GM18507 (cell line): ENCODE measurements at regions not wholly inside any gene's neighbourhood (a gene's known extent, or its start where the extent isn't known, plus 50 kb on each side); places are given as distances from the start of the nearest gene placed in this dataset.
"Not testable (repeated sequence)": the region's sequence is repeated elsewhere in the genome, so short reads cannot be mapped to it uniquely, and the experiment has no call there.

Experiments
- DNase-seq: peaks from one replicate; pipeline ENCODE4 v3.0.0; 2011; ENCODE audit warnings: low read depth; ENCODE audit not compliant: insufficient read length; ENCODE audit errors: extremely low spot score
- FAIRE-seq: peaks from 2 replicates; lab custom pipeline; 2011; peaks lifted over from hg19 to GRCh38; lab: Jason Lieb, UNC

DNA sequence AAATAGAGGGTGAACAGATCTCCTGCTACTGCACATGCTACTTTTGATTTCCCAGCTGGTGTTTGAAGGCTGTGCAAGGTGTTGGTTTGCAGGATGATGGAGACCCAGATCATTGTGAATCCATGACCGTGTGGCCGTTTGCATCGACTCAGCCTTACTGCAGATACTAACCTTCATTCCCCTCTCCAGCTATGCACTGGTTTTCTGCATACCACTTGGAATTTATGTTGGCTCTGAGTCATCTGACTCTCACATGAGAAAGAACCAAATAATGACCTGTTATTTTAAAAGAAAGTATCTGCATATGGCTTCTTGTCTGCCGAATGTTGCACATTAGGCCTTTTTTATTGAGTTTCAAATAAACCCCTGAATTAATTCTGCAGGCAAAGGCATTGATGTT is 144.9 kb upstream of the PRKX start:
- FAIRE-seq, DNase-seq: not testable (repeated sequence)

GRCh38 chrX:3843522-3844145 is 130.2 kb upstream of the PRKX start:
- DNase-seq, FAIRE-seq: not testable (repeated sequence)

DNA sequence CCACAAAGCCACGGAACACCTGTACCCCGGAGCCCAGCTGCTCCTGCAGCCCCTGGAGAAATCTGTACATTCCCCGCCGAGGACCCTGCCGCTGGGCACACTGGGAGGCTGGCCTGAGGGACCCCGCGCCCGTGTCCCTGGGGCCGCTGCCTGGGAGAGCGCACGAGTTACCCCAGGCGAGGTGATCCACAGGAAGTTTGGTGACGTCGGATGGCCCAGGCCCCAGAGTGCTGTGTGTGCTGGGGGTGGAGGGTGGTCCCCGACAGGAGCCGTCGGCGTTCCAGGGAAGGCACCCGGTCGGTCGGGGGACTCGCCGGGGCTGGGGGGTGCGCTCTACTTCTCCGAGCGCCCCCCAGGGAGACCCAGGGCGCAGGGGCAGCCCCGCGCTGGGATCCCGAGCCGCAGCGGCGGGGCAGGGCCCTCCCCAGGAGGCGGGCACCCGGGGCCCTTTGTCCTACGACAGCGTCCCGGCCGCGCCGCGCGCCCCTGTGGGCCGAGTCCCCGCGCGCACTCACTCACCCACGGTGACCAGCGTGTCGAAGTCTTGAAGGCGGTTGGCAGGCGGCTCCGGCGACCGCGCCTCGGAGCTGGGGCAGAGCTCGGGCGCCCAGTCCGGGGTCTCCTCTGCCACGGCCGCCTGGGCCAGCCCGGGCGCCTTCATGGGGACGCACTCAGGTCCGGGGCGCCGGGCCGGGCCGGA is 129.5 kb upstream of the PRKX start:
- not testable (repeated sequence) for DNase-seq, FAIRE-seq

DNA sequence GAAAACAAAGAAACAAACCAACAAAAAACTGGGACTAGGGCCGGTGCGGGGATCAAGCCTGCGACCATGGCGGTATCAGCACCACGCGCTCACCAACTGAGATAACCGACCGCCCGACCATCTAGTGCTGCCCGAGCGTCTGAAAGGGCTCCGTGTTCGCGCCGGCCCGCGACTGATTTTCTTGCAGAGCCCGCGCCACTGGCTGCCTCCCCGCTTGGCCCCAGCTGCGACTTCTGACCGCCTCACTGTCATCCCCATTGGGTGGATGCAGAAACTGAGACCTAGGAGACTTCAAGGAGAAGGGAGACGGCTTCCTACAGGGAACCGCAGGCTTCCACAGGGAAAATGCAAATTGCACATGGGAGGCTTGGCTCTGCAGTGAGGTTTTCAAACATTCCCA is 125.3 kb upstream of the PRKX start:
- DNase-seq, FAIRE-seq: not testable (repeated sequence)

DNA sequence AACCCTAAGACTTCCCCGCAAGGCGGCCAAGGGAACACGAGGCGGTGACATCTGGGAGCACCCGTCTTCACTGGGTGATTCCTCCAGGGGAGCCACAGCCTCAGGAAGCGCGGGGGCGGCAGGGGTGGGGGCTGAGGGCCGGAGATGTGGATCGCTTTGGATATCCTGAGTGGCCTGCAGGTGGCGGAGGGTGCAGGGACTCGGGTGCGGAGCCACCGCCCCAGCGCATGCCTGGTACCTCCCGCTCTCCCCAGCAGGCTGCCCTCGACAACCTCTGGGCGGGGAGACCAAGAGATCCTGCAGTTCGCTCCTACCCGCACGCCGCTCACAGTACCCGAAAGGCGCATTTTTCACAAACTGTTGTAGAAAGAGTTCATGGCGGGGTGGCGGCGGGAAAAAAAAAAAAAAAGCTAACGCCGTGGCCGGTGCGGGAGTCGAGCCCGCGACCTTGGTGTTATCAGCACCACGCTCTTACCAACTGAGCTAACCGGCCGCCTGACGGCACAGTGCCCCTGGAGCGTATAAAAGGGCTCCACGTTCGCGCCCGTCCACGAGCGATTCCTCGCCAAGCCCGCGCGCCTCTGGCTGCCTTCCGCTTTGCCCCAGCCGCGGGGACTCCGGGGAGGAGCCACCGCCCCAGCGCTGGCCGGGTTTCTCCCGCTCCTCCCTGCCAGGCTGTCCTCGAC is 124.7 kb upstream of the PRKX start:
- DNase-seq, FAIRE-seq: not testable (repeated sequence)

GRCh38 chrX:3837211-3837610 is 123.8 kb upstream of the PRKX start:
- DNase-seq, FAIRE-seq: not testable (repeated sequence)

- not testable (repeated sequence) for DNase-seq, FAIRE-seq
Measured at GRCh38 chrX:3833761-3834542, 120.5 kb upstream of the PRKX start.

- not testable (repeated sequence) for DNase-seq, FAIRE-seq
Measured at GRCh38 chrX:3830020-3830419, 116.6 kb upstream of the PRKX start.

DNA sequence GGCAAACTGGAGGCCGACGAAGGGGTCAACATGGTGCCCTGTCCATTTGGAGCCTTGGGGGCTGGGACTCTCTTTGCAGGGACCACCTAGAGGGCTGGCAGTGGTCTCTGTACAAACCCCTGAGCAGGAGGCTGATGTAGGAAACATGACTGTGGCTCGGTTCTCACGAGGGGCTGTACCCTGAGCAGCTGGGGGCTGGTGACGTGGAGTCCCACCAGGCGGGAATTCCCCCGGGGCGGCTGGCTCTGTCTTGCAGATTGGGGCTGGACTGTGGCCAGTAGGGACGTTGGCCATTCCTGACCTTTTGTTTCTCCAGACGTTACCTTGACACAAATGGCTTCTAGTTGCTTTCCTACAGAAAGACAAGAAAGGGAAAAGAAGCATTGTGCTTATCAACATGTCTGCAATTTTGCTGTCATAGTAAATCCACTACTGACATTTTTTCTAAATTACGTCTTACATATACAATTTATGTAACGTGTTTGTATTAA is 115.6 kb upstream of the PRKX start:
- not testable (repeated sequence) for FAIRE-seq, DNase-seq

DNA sequence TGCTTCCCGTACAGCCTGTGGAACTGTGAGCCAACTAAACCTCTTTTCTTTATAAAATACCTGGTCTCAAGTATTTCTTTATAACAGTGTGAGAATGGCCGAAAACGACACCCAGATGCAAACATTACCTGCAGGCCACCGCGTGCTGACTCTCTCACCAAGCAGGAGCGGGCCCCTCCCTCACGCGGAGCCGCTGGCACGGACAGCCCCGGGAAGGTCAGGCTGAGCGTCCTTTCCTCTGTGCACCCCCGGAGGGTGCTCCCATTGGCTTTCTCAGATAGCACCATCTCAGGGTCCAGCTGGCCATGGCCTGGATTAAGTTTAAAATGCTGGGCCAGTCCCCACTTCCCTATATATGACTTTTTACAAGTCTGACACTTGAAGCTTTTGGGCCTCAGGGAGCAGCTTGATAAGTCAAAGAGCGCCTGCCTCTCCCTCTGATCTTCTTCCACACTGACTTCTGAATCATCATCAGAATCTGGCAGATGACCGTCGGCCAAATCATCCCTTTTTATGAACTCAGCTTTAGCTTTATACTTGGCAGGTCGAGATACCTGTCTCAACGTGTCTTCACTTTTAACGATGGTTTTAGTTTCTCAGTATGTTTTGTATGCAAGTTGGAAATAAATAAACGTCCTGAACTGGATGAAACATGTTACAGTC is 115.1 kb upstream of the PRKX start:
- DNase-seq, result not testable (repeated sequence)

GRCh38 chrX:3824008-3824407 is 110.6 kb upstream of the PRKX start:
- not testable (repeated sequence) for FAIRE-seq, DNase-seq

More for the DNA sequence above, 115.1 kb upstream of the PRKX start:
- FAIRE-seq, result not testable (repeated sequence)

GRCh38 chrX:3820167-3820566 is 106.7 kb upstream of the PRKX start:
- no peak for FAIRE-seq
- no peak for DNase-seq

DNA sequence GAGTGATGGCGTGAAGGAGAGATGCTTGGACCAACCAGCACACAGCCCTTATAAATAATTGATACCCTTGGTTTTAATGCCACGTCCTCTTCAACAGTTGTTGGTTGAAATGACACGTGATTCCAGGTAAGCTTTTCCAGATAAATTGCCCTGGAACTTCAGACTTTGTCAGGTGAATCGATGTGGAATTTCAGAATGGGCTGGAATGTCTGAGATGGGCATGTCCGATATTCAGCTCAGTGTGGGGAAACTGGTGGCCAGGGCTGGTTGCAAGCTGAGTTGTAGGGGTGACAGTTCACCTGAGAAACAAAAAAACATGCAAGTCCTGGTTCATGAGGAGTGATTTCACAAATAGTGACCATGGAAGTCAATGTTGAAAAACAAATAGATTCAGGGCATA is 104.0 kb upstream of the PRKX start:
- not testable (repeated sequence) for DNase-seq, FAIRE-seq

DNA sequence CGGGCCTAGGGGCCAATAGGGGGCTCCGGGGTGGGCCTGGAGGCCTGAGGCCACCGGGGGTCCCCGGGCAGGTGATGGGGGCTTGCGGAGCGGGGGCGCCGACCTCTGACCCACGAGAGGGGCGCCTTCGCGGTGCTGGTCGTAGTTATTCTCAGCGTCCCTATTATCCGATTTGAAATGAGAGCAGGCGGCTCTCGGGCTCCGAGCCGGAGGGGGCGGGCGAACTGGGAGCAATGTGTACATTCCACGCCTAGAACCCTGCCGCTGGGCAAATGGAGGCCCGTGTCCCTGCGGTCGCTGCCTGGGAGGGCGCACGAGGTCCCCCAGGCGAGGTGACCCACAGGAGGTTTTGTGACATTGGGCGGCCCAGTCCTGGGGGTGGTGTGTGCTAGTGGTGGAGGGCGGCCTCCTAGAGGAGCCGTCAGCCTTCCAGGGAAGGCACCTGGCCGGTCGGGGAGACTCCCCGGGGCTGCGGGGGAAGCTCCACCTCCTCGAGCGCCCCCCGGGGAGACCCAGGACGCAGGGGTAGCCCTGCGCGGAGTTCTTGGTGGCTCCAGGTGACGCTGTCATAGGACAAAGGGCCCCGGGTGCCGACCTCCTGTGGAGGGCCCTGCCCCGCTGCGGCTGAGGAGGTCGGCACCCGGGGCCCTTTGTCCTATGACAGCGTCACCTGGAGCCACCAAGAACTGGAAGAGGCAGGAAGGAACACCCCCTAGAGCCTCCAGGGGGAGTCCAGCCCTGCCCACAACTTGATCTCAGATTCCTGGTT is 102.6 kb upstream of the PRKX start:
- FAIRE-seq, result peak; percentile 54
- DNase-seq, result no peak

DNA sequence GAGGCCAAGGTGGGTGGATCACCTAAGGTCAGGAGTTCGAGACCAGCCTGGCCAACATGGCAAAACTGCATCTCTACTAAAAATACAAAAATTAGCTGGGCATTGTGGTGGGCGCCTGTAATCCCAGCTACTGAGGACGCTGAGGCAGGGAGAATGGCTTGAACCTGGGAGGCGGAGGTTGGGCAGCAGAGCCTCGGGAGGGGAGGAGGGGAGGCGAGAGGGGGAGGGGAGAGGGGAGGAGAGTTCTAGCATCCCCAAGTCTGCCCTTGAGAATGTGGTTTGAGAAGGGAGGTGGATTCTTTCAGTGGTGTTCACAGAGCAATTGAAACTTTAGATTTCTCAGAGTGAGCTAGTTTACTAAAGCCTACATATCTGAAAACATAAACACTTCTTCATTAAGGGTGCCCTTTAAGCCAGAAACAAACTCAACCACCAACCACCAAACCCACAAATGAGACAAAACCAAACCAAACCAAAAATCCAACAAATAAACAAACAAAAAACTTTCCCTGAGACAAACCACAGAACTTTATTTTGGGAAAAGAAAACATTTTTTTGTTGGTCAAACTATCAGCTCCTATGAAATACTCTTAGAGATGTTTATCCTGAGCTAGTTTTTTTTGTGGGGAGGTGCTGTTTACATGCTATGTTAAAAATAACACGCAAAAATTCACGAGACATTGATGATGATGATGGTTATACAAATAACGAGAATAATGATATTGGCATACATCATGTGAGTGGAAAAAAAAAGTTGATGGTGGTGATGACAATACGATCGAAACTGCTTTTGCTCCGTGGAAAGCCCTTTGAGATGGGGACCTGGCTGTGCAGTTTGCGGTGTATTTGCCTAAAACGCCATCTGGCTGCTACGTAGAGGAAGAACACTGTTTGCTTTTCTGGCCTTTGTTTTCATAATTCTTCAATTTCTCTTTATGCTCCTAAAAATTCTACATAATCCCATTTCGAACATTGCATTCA is 98.2 kb upstream of the PRKX start:
- DNase-seq, result no peak
- peak; percentile 82 for FAIRE-seq

GRCh38 chrX:3807906-3808305 is 94.5 kb upstream of the PRKX start:
- DNase-seq, result no peak
- no peak for FAIRE-seq

GRCh38 chrX:3806630-3807029 is 93.2 kb upstream of the PRKX start:
- DNase-seq (no peak), FAIRE-seq (no peak)
